HCT116 (cell line): ENCODE measurements at regions not wholly inside any gene's neighbourhood (a gene's known extent, or its start where the extent isn't known, plus 50 kb on each side); places are given as distances from the start of the nearest gene placed in this dataset.

Experiments used
- ATAC-seq: fragments of 200-7000 bp; cut with Tn5 transposase; 2 replicates; pipeline ENCODE4 v1.9.1; 2020; ENCODE audit warnings: mild to moderate bottlenecking, moderate library complexity
- BruUV-seq: library from RNA; stranded (reverse); fragments of 400-500 nt; replicated peaks from 2 replicates; lab custom pipeline; 2021; lab: Mats Ljungman, UMichigan
- CTCF ChIA-PET: fragments of 300-600 bp; sonication (Branson Sonifier 250); formaldehyde crosslinking; loops from one replicate; lab custom pipeline; 2021; ENCODE audit warnings: antibody characterized with exemption; lab: Charles Lee
- POLR2A ChIA-PET: fragments of 300-600, 350-600 bp; sonication (Branson Sonifier 250); formaldehyde crosslinking; loops from one replicate; lab custom pipeline; 2021; ENCODE audit warnings: antibody characterized with exemption; lab: Charles Lee
- RAD21 ChIA-PET, 2 experiments: fragments of 300-600 bp; sonication (Branson Sonifier 250); formaldehyde crosslinking; loops; one replicate each; lab custom pipeline; 2023; ENCODE audit warnings: low total read pairs in 2 of 2; ENCODE audit not compliant: uncharacterized antibody in 2 of 2, unreplicated experiment in 2 of 2, low non-redundant PET in 1 of 2; lab: Charles Lee
- DNase-seq: peaks from one replicate; pipeline ENCODE4 v3.0.0-alpha.2; 2010; ENCODE audit warnings: low read depth, low spot score
- H2AFZ ChIP-seq: fragments of 200-600 bp; shearing (Covaris generic), sonication (generic); 2 replicates; pipeline ENCODE4 v1.6.1; 2017; ENCODE audit warnings: low read depth, mixed run types, mixed read lengths, antibody characterized with exemption, low read length; ENCODE audit not compliant: poor library complexity, severe bottlenecking
- H3K27ac ChIP-seq: 2 replicates; pipeline ENCODE4 v1.5.1; 2012; ENCODE audit warnings: low read depth, low read length
- H3K27me3 ChIP-seq: fragments of 200-600 bp; sonication (generic); 2 replicates; pipeline ENCODE4 v1.6.1; 2016; ENCODE audit warnings: mixed run types, low read length, mixed read lengths; ENCODE audit not compliant: insufficient read depth
- H3K36me3 ChIP-seq, 2 experiments: fragments of 200-500 bp in 1 of 2; fragments of 200-600 bp in 1 of 2; sonication (Bioruptor generic) in 1 of 2; sonication (generic) in 1 of 2; 2 replicates each; pipeline versions ENCODE4 v1.5.1 to v1.6.1; 2014 to 2016; ENCODE audit warnings: low read length in 2 of 2, inconsistent platforms in 1 of 2, mixed read lengths in 1 of 2, mixed run types in 1 of 2; ENCODE audit not compliant: insufficient read depth in 2 of 2, control insufficient read depth in 1 of 2
- H3K4me1 ChIP-seq, 2 experiments: fragments of 200-600 bp in 1 of 2; sonication (generic) in 1 of 2; 2 replicates each; pipeline versions ENCODE4 v1.5.1 to v1.6.1; 2012 to 2017; ENCODE audit warnings: low read length in 2 of 2, inconsistent platforms in 1 of 2, mild to moderate bottlenecking in 1 of 2, mixed read lengths in 1 of 2, mixed run types in 1 of 2, moderate library complexity in 1 of 2; ENCODE audit not compliant: insufficient read depth in 2 of 2, control insufficient read depth in 1 of 2
- H3K4me2 ChIP-seq: fragments of 200-600 bp; sonication (generic); 2 replicates; pipeline ENCODE4 v1.6.1; 2017; ENCODE audit warnings: mixed run types, low read length, mixed read lengths
- H3K4me3 ChIP-seq, 2 experiments: fragments of 200-600 bp in 1 of 2; sonication (generic) in 1 of 2; replicated peaks in 1 of 2; 2 replicates each; pipeline ENCODE4 v1.5.1; 2011 to 2016; ENCODE audit warnings: low read length in 2 of 2, control low read depth in 1 of 2, low read depth in 1 of 2, mild to moderate bottlenecking in 1 of 2, mixed read lengths in 1 of 2, mixed run types in 1 of 2
- H3K79me2 ChIP-seq: fragments of 200-600 bp; sonication (generic); 2 replicates; pipeline ENCODE4 v1.6.1; 2017; ENCODE audit warnings: mild to moderate bottlenecking, mixed run types, low read length, moderate library complexity, mixed read lengths; ENCODE audit not compliant: insufficient read depth
- H3K9ac ChIP-seq: fragments of 200-600 bp; sonication (generic); 2 replicates; pipeline ENCODE4 v1.6.1; 2016; ENCODE audit warnings: low read length, mixed read lengths
- H3K9me2 ChIP-seq: fragments of 200-600 bp; sonication (generic), shearing (Covaris generic); 2 replicates; pipeline ENCODE4 v1.6.1; 2017; ENCODE audit warnings: mixed run types, mild to moderate bottlenecking, moderate library complexity; ENCODE audit not compliant: insufficient read depth
- H3K9me3 ChIP-seq, 2 experiments: fragments of 200-500 bp in 1 of 2; fragments of 200-600 bp in 1 of 2; sonication (Bioruptor generic) in 1 of 2; sonication (generic) in 1 of 2; 2 replicates each; pipeline ENCODE4 v1.6.1; 2014 to 2017; ENCODE audit warnings: low read length in 2 of 2, mixed read lengths in 2 of 2, inconsistent platforms in 1 of 2, low read depth in 1 of 2, mild to moderate bottlenecking in 1 of 2, mixed run types in 1 of 2, moderate library complexity in 1 of 2; ENCODE audit not compliant: control insufficient read depth in 1 of 2, insufficient read depth in 1 of 2
- H4K20me1 ChIP-seq: fragments of 200-600 bp; sonication (generic), shearing (Covaris generic); 2 replicates; pipeline ENCODE4 v1.6.1; 2017; ENCODE audit warnings: mixed run types, mild to moderate bottlenecking, moderate library complexity; ENCODE audit not compliant: insufficient read depth
- EGR1 ChIP-seq: IDR thresholded peaks from 2 replicates; pipeline ENCODE4 v1.6.1; 2012; ENCODE audit warnings: low read depth
- FOSL1 ChIP-seq: IDR thresholded peaks from 2 replicates; pipeline ENCODE4 v1.6.1; 2012; ENCODE audit warnings: low read depth
- JUND ChIP-seq: IDR thresholded peaks from 2 replicates; pipeline ENCODE4 v1.6.1; 2012
- POLR2AphosphoS5 ChIP-seq: IDR thresholded peaks from 2 replicates; pipeline ENCODE4 v1.6.1; 2011; ENCODE audit warnings: mild to moderate bottlenecking, low read depth, low read length, moderate library complexity
- RAD21 ChIP-seq: IDR thresholded peaks from 2 replicates; pipeline ENCODE4 v1.6.1; 2012; ENCODE audit warnings: low read depth, mild to moderate bottlenecking
- SIN3A ChIP-seq: IDR thresholded peaks from 2 replicates; pipeline ENCODE4 v1.6.1; 2012; ENCODE audit warnings: low read depth
- intact Hi-C: fragments of 100-400 bp; cut with micrococcal nuclease; formaldehyde crosslinking; loops from 2 replicates; pipeline ENCODE4 v1.10.0; 2022

- Histone ChIP-seq H3K27me3 (no peaks in the 10 kb centered on the region), H3K27ac (no peak overlapping the region), H3K36me3 (no peaks in the 10 kb centered on the region), H3K4me3 (no peak overlapping the region), H2AFZ (no peak overlapping the region), H3K9me3 (no peaks in the 10 kb centered on the region), H3K79me2 (no peaks in the 10 kb centered on the region), H3K9ac (no peak overlapping the region), H4K20me1 (no peaks in the 10 kb centered on the region), H3K4me1 (no peaks in the 10 kb centered on the region), H3K9me2 (no peaks in the 10 kb centered on the region), H3K4me2 (no peak overlapping the region)
- ATAC-seq (no peak), DNase-seq (no peak)
- intact Hi-C loops: no loop called here
- ChIA-PET CTCF (no interaction called here), RAD21 (no interaction called here), POLR2A (no interaction called here)
- no peak for TF ChIP-seq RAD21
- TF ChIP-seq POLR2AphosphoS5: no peak
- no TSS peak for BruUV-seq
Measured at GRCh38 chr18:34380326-34380725, 155.6 kb upstream of the NOL4 start.

GRCh38 chr18:34385311-34385710 lies 160.6 kb upstream of the NOL4 start:
- ChIA-PET RAD21 (no interaction called here), POLR2A (no interaction called here), CTCF (no interaction called here)
- ATAC-seq (no peak), DNase-seq (no peak)
- no TSS peak for BruUV-seq
- no peaks in the 10 kb centered on the region for H3K79me2 ChIP-seq
- H3K4me3 ChIP-seq: no peak overlapping the region
- no peaks in the 10 kb centered on the region for H3K4me1 ChIP-seq
- H3K4me2 ChIP-seq: no peak overlapping the region
- no peaks in the 10 kb centered on the region for H3K27me3 ChIP-seq
- no peaks in the 10 kb centered on the region for H3K36me3 ChIP-seq
- H3K9me3 ChIP-seq: no peaks in the 10 kb centered on the region
- intact Hi-C loops: no loop called here
- no peaks in the 10 kb centered on the region for H3K9me2 ChIP-seq
- H3K27ac ChIP-seq: no peak overlapping the region
- H4K20me1 ChIP-seq: no peaks in the 10 kb centered on the region
- H3K9ac ChIP-seq: no peak overlapping the region
- H2AFZ ChIP-seq: no peak overlapping the region
- TF ChIP-seq SIN3A: no peak
- no peak for TF ChIP-seq JUND
- TF ChIP-seq FOSL1: no peak
- TF ChIP-seq EGR1: no peak
